Kidney (tissue), 13 donors: ENCODE measurements at regions not wholly inside any gene's neighbourhood (a gene's known extent, or its start where the extent isn't known, plus 50 kb on each side); places are given as distances from the start of the nearest gene placed in this dataset.

Experiments
- DNase-seq, 5 donors: peaks; one replicate each; pipeline ENCODE4 v3.0.0-alpha.2; 2013 to 2020
- FAIRE-seq: peaks from 2 replicates; lab custom pipeline; 2012; peaks lifted over from hg19 to GRCh38; lab: Jason Lieb, UNC
- H3K27ac ChIP-seq, 2 donors: one replicate each; pipeline ENCODE4 v1.7.0; 2013; ENCODE audit warnings: low read depth in 2 of 2, low read length in 2 of 2, inconsistent platforms in 1 of 2
- H3K27me3 ChIP-seq: one replicate; pipeline ENCODE4 v1.7.1; 2013; ENCODE audit warnings: low read length, inconsistent platforms; ENCODE audit not compliant: control insufficient read depth, insufficient read depth
- H3K36me3 ChIP-seq, 3 donors: one replicate each; pipeline versions ENCODE4 v1.7.0 to v1.7.1; 2013; ENCODE audit warnings: low read length in 3 of 3, control low read depth in 1 of 3, inconsistent platforms in 1 of 3; ENCODE audit not compliant: insufficient read depth in 3 of 3, control insufficient read depth in 2 of 3
- H3K4me1 ChIP-seq, 3 donors: one replicate each; pipeline versions ENCODE4 v1.7.0 to v1.7.1; 2013; ENCODE audit warnings: low read length in 3 of 3, inconsistent platforms in 1 of 3, low read depth in 1 of 3; ENCODE audit not compliant: control insufficient read depth in 2 of 3, insufficient read depth in 2 of 3
- H3K4me3 ChIP-seq, 3 donors: one replicate each; pipeline versions ENCODE4 v1.7.0 to v1.8.1; 2013; ENCODE audit warnings: low read length in 3 of 3, control low read depth in 1 of 3, inconsistent platforms in 1 of 3
- H3K9ac ChIP-seq, 3 donors: one replicate each; pipeline versions ENCODE4 v1.7.0 to v1.7.1; 2013; ENCODE audit warnings: low read length in 3 of 3, control low read depth in 1 of 3, inconsistent platforms in 1 of 3
- H3K9me3 ChIP-seq, 3 donors: one replicate each; pipeline versions ENCODE4 v1.7.0 to v1.7.1; 2013; ENCODE audit warnings: low read length in 3 of 3, control low read depth in 1 of 3, inconsistent platforms in 1 of 3; ENCODE audit not compliant: control insufficient read depth in 2 of 3, insufficient read depth in 1 of 3
- intact Hi-C: fragments of 100-400 bp; cut with DNase I; formaldehyde crosslinking; loops from one replicate; pipeline ENCODE4 v1.11.1; 2022
- TF ChIP-seq, protein P1 (sequence below): IDR thresholded peaks from 3 replicates; pipeline ENCODE4 v1.5.1; 2012; ENCODE audit warnings: mild to moderate bottlenecking, moderate library complexity, borderline replicate concordance; ENCODE audit not compliant: insufficient read depth; ENCODE audit errors: extremely low read depth
- donor health status: control.
- donor health status: control.
- donor health status: control.
- donor health status: control.
- donor health status: control.
- donor health status: DM: yes; HTN: yes; CAD: no.
- donor health status: Normal renal cell carcinoma (clear cell type).

DNA sequence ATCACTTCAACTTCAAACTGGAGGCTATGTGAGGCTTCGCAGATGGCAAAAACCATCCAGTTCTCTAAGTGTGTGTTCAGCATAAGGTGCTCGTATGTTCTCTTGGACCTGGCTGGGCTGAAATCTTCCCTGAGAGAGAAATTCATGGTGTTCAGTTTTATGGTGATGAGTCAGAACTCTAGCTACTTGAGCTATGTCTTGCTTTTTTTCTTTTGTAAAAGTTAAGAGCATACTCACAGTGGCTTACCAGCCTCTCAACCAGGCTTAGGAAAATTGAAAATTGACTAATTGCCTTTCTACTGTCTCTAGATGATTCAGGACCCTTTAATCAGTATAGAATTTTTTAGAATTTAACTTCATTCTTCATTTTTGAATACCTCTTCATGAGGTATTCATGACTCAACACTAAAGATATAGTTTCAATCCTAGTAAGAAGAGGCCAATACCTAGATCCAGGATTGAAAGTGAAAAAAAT, 617.5 kb downstream of the TBL1XR1 start:
- Histone ChIP-seq H3K27me3 (no peaks in the 10 kb centered on the region), H3K27ac (no peak overlapping the region), H3K9me3 (no peaks in the 10 kb centered on the region), H3K9ac (no peak overlapping the region), H3K36me3 (no peaks in the 10 kb centered on the region), H3K4me1 (no peaks in the 10 kb centered on the region), H3K4me3 (no peak overlapping the region)
- DNase-seq (no peak), FAIRE-seq (no peak)
- intact Hi-C loops = no loop called here
- TF ChIP-seq, protein P1, sequence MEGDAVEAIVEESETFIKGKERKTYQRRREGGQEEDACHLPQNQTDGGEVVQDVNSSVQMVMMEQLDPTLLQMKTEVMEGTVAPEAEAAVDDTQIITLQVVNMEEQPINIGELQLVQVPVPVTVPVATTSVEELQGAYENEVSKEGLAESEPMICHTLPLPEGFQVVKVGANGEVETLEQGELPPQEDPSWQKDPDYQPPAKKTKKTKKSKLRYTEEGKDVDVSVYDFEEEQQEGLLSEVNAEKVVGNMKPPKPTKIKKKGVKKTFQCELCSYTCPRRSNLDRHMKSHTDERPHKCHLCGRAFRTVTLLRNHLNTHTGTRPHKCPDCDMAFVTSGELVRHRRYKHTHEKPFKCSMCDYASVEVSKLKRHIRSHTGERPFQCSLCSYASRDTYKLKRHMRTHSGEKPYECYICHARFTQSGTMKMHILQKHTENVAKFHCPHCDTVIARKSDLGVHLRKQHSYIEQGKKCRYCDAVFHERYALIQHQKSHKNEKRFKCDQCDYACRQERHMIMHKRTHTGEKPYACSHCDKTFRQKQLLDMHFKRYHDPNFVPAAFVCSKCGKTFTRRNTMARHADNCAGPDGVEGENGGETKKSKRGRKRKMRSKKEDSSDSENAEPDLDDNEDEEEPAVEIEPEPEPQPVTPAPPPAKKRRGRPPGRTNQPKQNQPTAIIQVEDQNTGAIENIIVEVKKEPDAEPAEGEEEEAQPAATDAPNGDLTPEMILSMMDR = no peak

DNA sequence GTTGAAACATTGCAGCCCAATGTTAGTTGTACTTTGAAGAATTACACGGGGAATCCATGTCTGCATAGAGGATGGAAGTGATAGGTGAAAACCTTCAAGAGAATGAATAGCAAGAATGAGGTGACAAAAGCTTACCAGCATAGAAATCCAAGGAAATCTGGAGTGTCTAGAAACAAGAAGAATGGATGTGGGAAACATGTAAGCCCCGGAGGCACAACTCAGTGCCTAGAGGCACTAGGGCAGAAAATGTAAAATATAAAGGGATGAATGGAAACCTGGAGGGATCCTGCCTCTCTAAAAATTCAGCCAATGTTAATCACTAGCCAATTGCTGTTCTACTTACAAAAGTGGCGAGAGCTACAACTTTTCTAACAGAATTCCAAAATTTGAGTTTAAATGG, 619.0 kb downstream of the TBL1XR1 start:
- Histone ChIP-seq H3K4me1 (no peaks in the 10 kb centered on the region), H3K9ac (no peak overlapping the region), H3K9me3 (no peaks in the 10 kb centered on the region), H3K4me3 (no peak overlapping the region), H3K27me3 (no peaks in the 10 kb centered on the region), H3K36me3 (no peaks in the 10 kb centered on the region), H3K27ac (no peak overlapping the region)
- FAIRE-seq = no peak
- intact Hi-C loops = no loop called here
- DNase-seq = no peak
- TF ChIP-seq, protein P1 = no peak

DNA sequence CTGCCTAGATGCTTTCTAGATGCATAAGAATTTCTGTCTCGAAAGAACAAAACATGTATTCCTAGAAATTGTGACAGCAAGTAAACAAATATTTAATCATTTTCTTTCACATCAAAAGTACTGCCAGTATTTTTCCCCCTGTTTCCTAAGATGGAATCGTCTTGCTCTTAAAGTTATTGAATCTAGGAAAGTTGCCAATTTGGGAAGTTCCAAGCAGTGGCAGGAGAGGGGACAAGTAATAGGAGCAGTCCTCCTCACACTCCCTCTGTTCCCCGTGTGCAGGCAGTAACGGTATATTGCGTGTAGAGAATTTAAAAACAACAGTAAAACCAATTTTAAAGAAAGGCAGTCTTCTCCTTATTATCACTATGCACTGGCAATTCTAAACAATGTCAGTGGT, 619.8 kb downstream of the TBL1XR1 start:
- H3K36me3 ChIP-seq = no peaks in the 10 kb centered on the region
- no peaks in the 10 kb centered on the region for H3K4me1 ChIP-seq
- FAIRE-seq = no peak
- H3K9ac ChIP-seq = no peak overlapping the region
- intact Hi-C loops = no loop called here
- H3K4me3 ChIP-seq = no peak overlapping the region
- DNase-seq = no peak
- no peaks in the 10 kb centered on the region for H3K9me3 ChIP-seq
- no peak overlapping the region for H3K27ac ChIP-seq
- TF ChIP-seq, protein P1 = no peak
- H3K27me3 ChIP-seq = no peaks in the 10 kb centered on the region

DNA sequence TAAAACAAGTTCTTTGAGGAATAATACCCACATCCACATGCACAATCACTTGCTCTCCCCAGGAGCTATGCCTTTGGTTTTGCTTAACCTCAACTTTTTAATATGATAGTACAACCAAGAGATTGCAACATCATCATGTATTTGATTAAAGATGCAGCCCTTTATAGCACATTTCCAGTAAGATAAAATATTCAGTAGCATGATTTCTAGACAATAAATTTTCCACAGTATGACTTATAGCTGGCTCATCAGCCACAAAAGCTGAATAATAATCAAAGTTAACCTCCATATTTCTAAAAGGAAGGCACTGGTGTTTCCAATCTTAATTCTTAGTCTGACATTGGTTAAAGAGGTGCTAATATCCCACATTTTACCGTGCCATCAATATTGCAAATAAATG, 622.5 kb downstream of the TBL1XR1 start:
- H3K9me3 ChIP-seq = no peaks in the 10 kb centered on the region
- H3K4me1 ChIP-seq = no peaks in the 10 kb centered on the region
- intact Hi-C loops = no loop called here
- H3K27me3 ChIP-seq = no peaks in the 10 kb centered on the region
- no peak for FAIRE-seq
- no peaks in the 10 kb centered on the region for H3K36me3 ChIP-seq
- no peak overlapping the region for H3K4me3 ChIP-seq
- no peak overlapping the region for H3K27ac ChIP-seq
- DNase-seq = no peak
- no peak overlapping the region for H3K9ac ChIP-seq
- TF ChIP-seq, protein P1 = no peak
